ENCODE measurements at regions not wholly inside any gene's neighbourhood (a gene's known extent, or its start where the extent isn't known, plus 50 kb on each side); places are given as distances from the start of the nearest gene placed in this dataset.
"Not testable (repeated sequence)": the region's sequence is repeated elsewhere in the genome, so short reads cannot be mapped to it uniquely, and the experiment has no call there.

DNA sequence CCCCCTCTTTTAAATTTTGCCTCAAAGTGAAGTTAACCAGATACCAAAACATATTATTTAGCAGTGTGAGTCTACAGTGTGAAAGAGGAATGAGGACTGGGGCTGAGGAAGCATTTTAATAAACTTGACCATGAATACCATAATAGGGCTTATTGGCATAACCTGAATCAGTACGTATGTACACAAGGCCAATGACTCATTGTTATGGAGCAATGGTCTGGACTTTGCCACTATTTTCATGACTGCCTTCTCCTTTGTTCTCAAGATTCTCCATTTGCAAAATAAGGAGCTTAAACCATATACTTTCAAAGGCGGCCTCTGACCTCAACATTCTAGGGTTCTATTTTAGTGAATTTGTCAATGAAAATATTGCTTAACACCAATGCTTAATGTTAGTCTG lies 102.8 kb upstream of the OR13H1 start:
- no peak overlapping the region for H3K27ac ChIP-seq (ENCODE audit: low read length)
- ChIA-PET POLR2A (no interaction called here), CTCF (no interaction called here)
- no peaks in the 10 kb centered on the region for H3K9me3 ChIP-seq (ENCODE audit: control insufficient read depth, insufficient read depth, low read depth, low read length)
- no TSS peak for BruUV-seq (replicated peaks)
- H3K27me3 ChIP-seq (ENCODE audit: control insufficient read depth, insufficient read depth, low read length): no peaks in the 10 kb centered on the region
- H3K36me3 ChIP-seq (ENCODE audit: control insufficient read depth, insufficient read depth, low read length): no peaks in the 10 kb centered on the region
- intact Hi-C loops (cut with micrococcal nuclease; ENCODE audit: unreplicated experiment): no loop called here
- in situ Hi-C loops (cut with HindIII; ENCODE audit: low pct_unique_long_range_greater_than_20kb, low sequenced_read_pairs): no loop called here
- ATAC-seq (no peak), DNase-seq (ENCODE audit: low read depth, low spot score) (no peak)
- TF ChIP-seq, protein P1, sequence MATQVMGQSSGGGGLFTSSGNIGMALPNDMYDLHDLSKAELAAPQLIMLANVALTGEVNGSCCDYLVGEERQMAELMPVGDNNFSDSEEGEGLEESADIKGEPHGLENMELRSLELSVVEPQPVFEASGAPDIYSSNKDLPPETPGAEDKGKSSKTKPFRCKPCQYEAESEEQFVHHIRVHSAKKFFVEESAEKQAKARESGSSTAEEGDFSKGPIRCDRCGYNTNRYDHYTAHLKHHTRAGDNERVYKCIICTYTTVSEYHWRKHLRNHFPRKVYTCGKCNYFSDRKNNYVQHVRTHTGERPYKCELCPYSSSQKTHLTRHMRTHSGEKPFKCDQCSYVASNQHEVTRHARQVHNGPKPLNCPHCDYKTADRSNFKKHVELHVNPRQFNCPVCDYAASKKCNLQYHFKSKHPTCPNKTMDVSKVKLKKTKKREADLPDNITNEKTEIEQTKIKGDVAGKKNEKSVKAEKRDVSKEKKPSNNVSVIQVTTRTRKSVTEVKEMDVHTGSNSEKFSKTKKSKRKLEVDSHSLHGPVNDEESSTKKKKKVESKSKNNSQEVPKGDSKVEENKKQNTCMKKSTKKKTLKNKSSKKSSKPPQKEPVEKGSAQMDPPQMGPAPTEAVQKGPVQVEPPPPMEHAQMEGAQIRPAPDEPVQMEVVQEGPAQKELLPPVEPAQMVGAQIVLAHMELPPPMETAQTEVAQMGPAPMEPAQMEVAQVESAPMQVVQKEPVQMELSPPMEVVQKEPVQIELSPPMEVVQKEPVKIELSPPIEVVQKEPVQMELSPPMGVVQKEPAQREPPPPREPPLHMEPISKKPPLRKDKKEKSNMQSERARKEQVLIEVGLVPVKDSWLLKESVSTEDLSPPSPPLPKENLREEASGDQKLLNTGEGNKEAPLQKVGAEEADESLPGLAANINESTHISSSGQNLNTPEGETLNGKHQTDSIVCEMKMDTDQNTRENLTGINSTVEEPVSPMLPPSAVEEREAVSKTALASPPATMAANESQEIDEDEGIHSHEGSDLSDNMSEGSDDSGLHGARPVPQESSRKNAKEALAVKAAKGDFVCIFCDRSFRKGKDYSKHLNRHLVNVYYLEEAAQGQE (IDR thresholded peaks at IDR 0.05; ENCODE audit: insufficient read depth in 1 of 2, low read depth in 2 of 2, low read length in 1 of 2): no peak
- TF ChIP-seq, protein P2, sequence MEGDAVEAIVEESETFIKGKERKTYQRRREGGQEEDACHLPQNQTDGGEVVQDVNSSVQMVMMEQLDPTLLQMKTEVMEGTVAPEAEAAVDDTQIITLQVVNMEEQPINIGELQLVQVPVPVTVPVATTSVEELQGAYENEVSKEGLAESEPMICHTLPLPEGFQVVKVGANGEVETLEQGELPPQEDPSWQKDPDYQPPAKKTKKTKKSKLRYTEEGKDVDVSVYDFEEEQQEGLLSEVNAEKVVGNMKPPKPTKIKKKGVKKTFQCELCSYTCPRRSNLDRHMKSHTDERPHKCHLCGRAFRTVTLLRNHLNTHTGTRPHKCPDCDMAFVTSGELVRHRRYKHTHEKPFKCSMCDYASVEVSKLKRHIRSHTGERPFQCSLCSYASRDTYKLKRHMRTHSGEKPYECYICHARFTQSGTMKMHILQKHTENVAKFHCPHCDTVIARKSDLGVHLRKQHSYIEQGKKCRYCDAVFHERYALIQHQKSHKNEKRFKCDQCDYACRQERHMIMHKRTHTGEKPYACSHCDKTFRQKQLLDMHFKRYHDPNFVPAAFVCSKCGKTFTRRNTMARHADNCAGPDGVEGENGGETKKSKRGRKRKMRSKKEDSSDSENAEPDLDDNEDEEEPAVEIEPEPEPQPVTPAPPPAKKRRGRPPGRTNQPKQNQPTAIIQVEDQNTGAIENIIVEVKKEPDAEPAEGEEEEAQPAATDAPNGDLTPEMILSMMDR (IDR thresholded peaks at IDR 0.05): no peak
- no peak for TF ChIP-seq SIN3A (IDR thresholded peaks at IDR 0.05; ENCODE audit: borderline replicate concordance, insufficient read depth, low read depth, low read length)
- TF ChIP-seq TCF7L2 (IDR thresholded peaks at IDR 0.05; ENCODE audit: low read depth, low read length): no peak
- TF ChIP-seq POLR2AphosphoS5 (IDR thresholded peaks at IDR 0.05; ENCODE audit: low read depth, low read length): no peak
- no peaks in the 10 kb centered on the region for H3K4me1 ChIP-seq (ENCODE audit: control insufficient read depth, insufficient read depth, low read length)
- no peak overlapping the region for H3K4me3 ChIP-seq (ENCODE audit: low read depth in 2 of 2, low read length in 2 of 2)

DNA sequence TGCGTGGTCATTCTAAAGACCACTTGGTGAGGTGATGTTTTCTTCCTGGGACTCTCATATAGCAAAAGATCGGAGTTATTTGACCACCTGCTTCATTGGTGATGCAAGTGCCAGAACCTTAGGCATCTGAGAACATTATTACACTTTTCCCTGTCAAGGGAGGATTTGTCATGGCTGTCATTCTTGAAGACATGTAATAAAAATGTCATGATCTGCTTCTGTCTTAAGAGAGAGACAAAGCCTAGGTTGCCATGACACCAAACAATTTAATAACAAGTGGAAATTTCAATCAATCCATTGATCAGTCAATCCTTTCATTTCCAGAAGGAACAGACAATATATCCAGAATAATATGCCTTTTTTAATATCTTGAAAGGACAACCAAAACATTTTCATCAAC lies 97.9 kb upstream of the OR13H1 start:
- H3K9me3 ChIP-seq (ENCODE audit: control insufficient read depth, insufficient read depth, low read depth, low read length): no peaks in the 10 kb centered on the region
- H3K4me1 ChIP-seq (ENCODE audit: control insufficient read depth, insufficient read depth, low read length): no peaks in the 10 kb centered on the region
- H3K27ac ChIP-seq (ENCODE audit: low read length): no peak overlapping the region
- DNase-seq (ENCODE audit: low read depth, low spot score): no peak
- H3K4me3 ChIP-seq (ENCODE audit: low read depth in 2 of 2, low read length in 2 of 2): no peak overlapping the region
- intact Hi-C loops (cut with micrococcal nuclease; ENCODE audit: unreplicated experiment) (no loop called here), in situ Hi-C loops (cut with HindIII; ENCODE audit: low pct_unique_long_range_greater_than_20kb, low sequenced_read_pairs) (no loop called here)
- no TSS peak for BruUV-seq (replicated peaks)
- no peaks in the 10 kb centered on the region for H3K36me3 ChIP-seq (ENCODE audit: control insufficient read depth, insufficient read depth, low read length)
- no peak for ATAC-seq
- no peak for TF ChIP-seq SIN3A (IDR thresholded peaks at IDR 0.05; ENCODE audit: borderline replicate concordance, insufficient read depth, low read depth, low read length)
- TF ChIP-seq, protein P1 (IDR thresholded peaks at IDR 0.05; ENCODE audit: insufficient read depth in 1 of 2, low read depth in 2 of 2, low read length in 1 of 2): no peak
- no peak for TF ChIP-seq POLR2AphosphoS5 (IDR thresholded peaks at IDR 0.05; ENCODE audit: low read depth, low read length)
- TF ChIP-seq, protein P2 (IDR thresholded peaks at IDR 0.05): no peak
- no peak for TF ChIP-seq TCF7L2 (IDR thresholded peaks at IDR 0.05; ENCODE audit: low read depth, low read length)
- CTCF ChIA-PET: no interaction called here
- POLR2A ChIA-PET: no interaction called here
- H3K27me3 ChIP-seq (ENCODE audit: control insufficient read depth, insufficient read depth, low read length): no peaks in the 10 kb centered on the region

DNA sequence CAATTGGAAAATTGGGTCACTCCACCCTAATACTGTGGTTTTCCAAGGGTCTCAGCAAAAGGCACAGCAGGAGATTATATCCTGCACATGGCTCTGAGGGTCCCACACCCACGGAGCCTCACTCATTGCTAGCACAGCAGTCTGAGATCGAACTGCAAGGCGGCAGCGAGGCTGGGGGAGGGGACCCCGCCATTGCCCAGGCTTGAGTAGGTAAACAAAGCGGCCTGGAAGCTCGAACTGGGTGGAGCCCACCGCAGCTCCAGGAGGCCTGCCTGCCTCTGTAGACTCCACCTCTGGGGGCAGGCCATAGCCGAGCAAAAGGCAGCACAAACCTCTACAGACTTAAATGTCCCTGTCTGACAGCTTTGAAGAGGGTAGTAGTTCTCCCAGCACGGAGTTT lies 82.0 kb upstream of the OR13H1 start:
- not testable (repeated sequence) for H3K36me3 ChIP-seq (ENCODE audit: control insufficient read depth, insufficient read depth, low read length)

DNA sequence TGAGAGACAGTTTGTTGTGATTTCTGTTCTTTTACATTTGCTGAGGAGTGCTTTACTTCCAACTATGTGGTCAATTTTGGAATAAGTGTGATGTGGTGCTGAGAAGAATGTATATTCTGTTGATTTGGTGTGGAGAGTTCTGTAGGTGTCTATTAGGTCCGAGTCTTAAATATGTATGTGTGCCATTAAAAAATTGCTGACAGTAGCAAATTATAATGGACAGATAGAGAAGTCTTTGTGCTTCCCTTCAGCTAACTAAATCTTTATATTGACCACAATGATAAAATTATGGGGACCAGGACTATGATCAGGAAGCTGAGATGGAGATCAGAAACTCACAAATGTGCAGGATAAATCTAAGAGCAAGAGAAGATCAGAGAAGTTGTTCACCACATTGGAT lies 70.1 kb upstream of the OR13H1 start:
- H3K4me1 ChIP-seq (ENCODE audit: control insufficient read depth, insufficient read depth, low read length); H3K9me3 ChIP-seq (ENCODE audit: control insufficient read depth, insufficient read depth, low read depth, low read length); H3K36me3 ChIP-seq (ENCODE audit: control insufficient read depth, insufficient read depth, low read length); H3K4me3 ChIP-seq (ENCODE audit: low read depth in 2 of 2, low read length in 2 of 2); H3K27ac ChIP-seq (ENCODE audit: low read length); intact Hi-C loops (cut with micrococcal nuclease; ENCODE audit: unreplicated experiment); ATAC-seq; in situ Hi-C loops (cut with HindIII; ENCODE audit: low pct_unique_long_range_greater_than_20kb, low sequenced_read_pairs); POLR2A ChIA-PET; H3K27me3 ChIP-seq (ENCODE audit: control insufficient read depth, insufficient read depth, low read length); CTCF ChIA-PET; BruUV-seq (replicated peaks); DNase-seq (ENCODE audit: low read depth, low spot score): not testable (repeated sequence)

More for the DNA sequence above, 82.0 kb upstream of the OR13H1 start:
- in situ Hi-C loops (cut with HindIII; ENCODE audit: low pct_unique_long_range_greater_than_20kb, low sequenced_read_pairs); H3K27ac ChIP-seq (ENCODE audit: low read length); H3K27me3 ChIP-seq (ENCODE audit: control insufficient read depth, insufficient read depth, low read length); H3K9me3 ChIP-seq (ENCODE audit: control insufficient read depth, insufficient read depth, low read depth, low read length); H3K4me1 ChIP-seq (ENCODE audit: control insufficient read depth, insufficient read depth, low read length); intact Hi-C loops (cut with micrococcal nuclease; ENCODE audit: unreplicated experiment); DNase-seq (ENCODE audit: low read depth, low spot score); BruUV-seq (replicated peaks); H3K4me3 ChIP-seq (ENCODE audit: low read depth in 2 of 2, low read length in 2 of 2); POLR2A ChIA-PET; CTCF ChIA-PET; ATAC-seq: not testable (repeated sequence)
